ENCODE measurements at regions not wholly inside any gene's neighbourhood (a gene's known extent, or its start where the extent isn't known, plus 50 kb on each side); places are given as distances from the start of the nearest gene placed in this dataset.

GRCh38 chr18:34287825-34288224 lies 63.1 kb upstream of the NOL4 start:
- no peak overlapping the region for H2AFZ ChIP-seq (ENCODE audit: low read length)
- DNase-seq (ENCODE audit: low read depth in 1 of 2, low spot score in 2 of 2) (no peak), FAIRE-seq (no peak)
- peaks cover 5 to 8% of the 10 kb centered on the region in 2 experiments; a peak in 1 of 4 replicates for H3K9me3 ChIP-seq (ENCODE audit: insufficient read depth in 2 of 2, low read depth in 1 of 2, low read length in 1 of 2)
- no peaks in the 10 kb centered on the region for H3K4me1 ChIP-seq (replicated peaks in 1 of 4; ENCODE audit: control insufficient read depth in 3 of 4, insufficient read depth in 4 of 4, low read length in 3 of 4)
- no peak overlapping the region for H2BK5ac ChIP-seq (ENCODE audit: low read depth, low read length)
- H2BK20ac ChIP-seq (ENCODE audit: low read length) = no peak overlapping the region
- no peak overlapping the region for H3K18ac ChIP-seq (ENCODE audit: extremely low read depth, low read length)
- no peak overlapping the region for H2BK15ac ChIP-seq (ENCODE audit: low read length)
- H3K4me2 ChIP-seq (ENCODE audit: insufficient read depth in 1 of 2, low read depth in 2 of 2, low read length in 2 of 2) = no peak overlapping the region
- CTCF ChIA-PET (ENCODE audit: partially characterized antibody) = no interaction called here
- no peak overlapping the region for H3K4me3 ChIP-seq (ENCODE audit: extremely low read depth in 1 of 4, insufficient read depth in 2 of 4, low read depth in 3 of 4, low read length in 4 of 4)
- H2AK5ac ChIP-seq (ENCODE audit: low read depth, low read length) = no peak overlapping the region
- H4K5ac ChIP-seq (ENCODE audit: insufficient read length, low read depth, low read length) = no peak overlapping the region
- H3K4ac ChIP-seq (replicated peaks; ENCODE audit: insufficient read length, low read depth, low read length) = no peak overlapping the region
- H3K79me2 ChIP-seq (ENCODE audit: control insufficient read depth in 1 of 2, insufficient read depth in 2 of 2, low read length in 2 of 2) = no peaks in the 10 kb centered on the region
- H4K91ac ChIP-seq (replicated peaks; ENCODE audit: insufficient read length, low read length) = no peak overlapping the region
- TF ChIP-seq SIX5 (IDR thresholded peaks at IDR 0.05; ENCODE audit: low read depth, low read length) (no peak), ATF2 (IDR thresholded peaks at IDR 0.05; ENCODE audit: low read length) (no peak), EZH2 (IDR thresholded peaks at IDR 0.05; ENCODE audit: low read depth, low read length, severe bottlenecking) (no peak), BRCA1 (IDR thresholded peaks at IDR 0.05; ENCODE audit: low read depth, low read length) (no peak), RFX5 (IDR thresholded peaks at IDR 0.05; ENCODE audit: borderline replicate concordance, low read depth, low read length) (no peak), KDM4A (IDR thresholded peaks at IDR 0.05; ENCODE audit: low read depth, low read length, severe bottlenecking) (no peak), GABPA (IDR thresholded peaks at IDR 0.05; ENCODE audit: borderline replicate concordance, insufficient read depth, low read length) (no peak)
- no peaks in the 10 kb centered on the region for H3K23me2 ChIP-seq (ENCODE audit: low read depth, low read length)
- H2BK120ac ChIP-seq (replicated peaks; ENCODE audit: low read depth, low read length) = no peak overlapping the region
- no peak overlapping the region for H3K27ac ChIP-seq (ENCODE audit: low read depth, low read length)
- H3K14ac ChIP-seq (ENCODE audit: insufficient read length) = no peak overlapping the region
- no peak overlapping the region for H4K8ac ChIP-seq (ENCODE audit: extremely low read depth, insufficient read depth, low read length)
- POLR2A ChIA-PET (ENCODE audit: partially characterized antibody) = no interaction called here
- H3K79me1 ChIP-seq (ENCODE audit: low read depth, low read length) = no peaks in the 10 kb centered on the region
- no peaks in the 10 kb centered on the region for H4K20me1 ChIP-seq (replicated peaks in 1 of 2; ENCODE audit: control insufficient read depth in 1 of 2, insufficient read depth in 2 of 2, low read length in 2 of 2)
- H3K27me3 ChIP-seq (replicated peaks in 1 of 4; ENCODE audit: control insufficient read depth in 3 of 4, extremely low read depth in 1 of 4, insufficient read depth in 3 of 4, low read length in 3 of 4) = no peaks in the 10 kb centered on the region
- no peaks in the 10 kb centered on the region for H3K36me3 ChIP-seq (ENCODE audit: control insufficient read depth in 2 of 4, insufficient read depth in 4 of 4, low read length in 3 of 4)
- H2BK12ac ChIP-seq (ENCODE audit: low read depth, low read length) = no peak overlapping the region
- no peak overlapping the region for H3K56ac ChIP-seq (replicated peaks; ENCODE audit: insufficient read length, low read depth, low read length)
- no peak overlapping the region for H3K9ac ChIP-seq (replicated peaks in 1 of 4; ENCODE audit: extremely low read depth in 1 of 4, low read depth in 3 of 4, low read length in 3 of 4)
- H3K23ac ChIP-seq (ENCODE audit: insufficient read length) = no peak overlapping the region
